IMR-90 (cell line): ENCODE measurements at regions not wholly inside any gene's neighbourhood (a gene's known extent, or its start where the extent isn't known, plus 50 kb on each side); places are given as distances from the start of the nearest gene placed in this dataset.

Experiments
- ATAC-seq: fragments of 200-7000 bp; cut with Tn5 transposase; 2 replicates; pipeline ENCODE4 v1.9.1; 2020; ENCODE audit warnings: low read depth, mild to moderate bottlenecking, moderate library complexity
- BruUV-seq: library from RNA; stranded (reverse); fragments of 400-500 nt; replicated peaks from 2 replicates; lab custom pipeline; 2021; lab: Mats Ljungman, UMichigan
- CTCF ChIA-PET: fragments of 300-600 bp; formaldehyde crosslinking; extraction: SDS; loops from one replicate; lab custom pipeline; 2021; ENCODE audit warnings: antibody characterized with exemption; lab: Yijun Ruan, JAX
- POLR2A ChIA-PET: fragments of 300-600 bp; sonication (Branson Sonifier 250); formaldehyde crosslinking; loops from one replicate; lab custom pipeline; 2022; ENCODE audit warnings: antibody characterized with exemption; ENCODE audit not compliant: unreplicated experiment; lab: Charles Lee
- DNase-seq: peaks from one replicate; pipeline ENCODE4 v3.0.0; 2013
- H2AFZ ChIP-seq: replicated peaks from 2 replicates; pipeline ENCODE3; 2013; ENCODE audit warnings: low read length, mild to moderate bottlenecking; ENCODE audit not compliant: poor library complexity
- H2AK5ac ChIP-seq: 2 replicates; pipeline ENCODE4 v1.6.1; 2013; ENCODE audit warnings: low read depth, low read length, inconsistent platforms
- H2AK9ac ChIP-seq: replicated peaks from 2 replicates; pipeline ENCODE3; 2013; ENCODE audit warnings: mild to moderate bottlenecking, low read depth, low read length, moderate library complexity; ENCODE audit not compliant: poor library complexity
- H2BK120ac ChIP-seq: 2 replicates; pipeline ENCODE4 v1.6.1; 2013; ENCODE audit warnings: low read depth, low read length, inconsistent platforms
- H2BK15ac ChIP-seq: 3 replicates; pipeline ENCODE4 v1.6.1; 2013; ENCODE audit warnings: low read depth, low read length, inconsistent platforms
- H2BK20ac ChIP-seq: 2 replicates; pipeline ENCODE4 v1.6.1; 2013; ENCODE audit warnings: low read depth, mild to moderate bottlenecking, inconsistent platforms, low read length, moderate library complexity
- H2BK5ac ChIP-seq: 2 replicates; pipeline ENCODE4 v1.6.1; 2013; ENCODE audit warnings: mild to moderate bottlenecking, low read depth, low read length, inconsistent platforms; ENCODE audit not compliant: poor library complexity, severe bottlenecking
- H3K14ac ChIP-seq: replicated peaks from 2 replicates; pipeline ENCODE4 v1.6.1; 2013; ENCODE audit warnings: low read depth, low read length, inconsistent platforms
- H3K18ac ChIP-seq: 2 replicates; pipeline ENCODE4 v1.6.1; 2013; ENCODE audit warnings: low read depth, low read length, control low read depth
- H3K23ac ChIP-seq: 2 replicates; pipeline ENCODE4 v1.6.1; 2013; ENCODE audit warnings: low read depth, low read length, inconsistent platforms
- H3K27ac ChIP-seq: 2 replicates; pipeline ENCODE4 v1.5.1; 2013; ENCODE audit warnings: mild to moderate bottlenecking, control low read depth, low read length; ENCODE audit not compliant: insufficient read depth
- H3K27me3 ChIP-seq: 2 replicates; pipeline ENCODE4 v1.6.1; 2013; ENCODE audit warnings: low read length; ENCODE audit not compliant: control insufficient read depth, insufficient read depth
- H3K36me3 ChIP-seq: 2 replicates; pipeline ENCODE4 v1.6.1; 2013; ENCODE audit warnings: low read length, mixed read lengths; ENCODE audit not compliant: control insufficient read depth, insufficient read depth
- H3K4ac ChIP-seq: 2 replicates; pipeline ENCODE4 v1.6.1; 2013; ENCODE audit warnings: low read depth, low read length, inconsistent platforms
- H3K4me1 ChIP-seq: 2 replicates; pipeline ENCODE4 v1.6.1; 2013; ENCODE audit warnings: low read length, mixed read lengths; ENCODE audit not compliant: control insufficient read depth, insufficient read depth
- H3K4me2 ChIP-seq: 2 replicates; pipeline ENCODE4 v1.6.1; 2013; ENCODE audit warnings: low read depth, mild to moderate bottlenecking, control low read depth, low read length, moderate library complexity
- H3K4me3 ChIP-seq: 2 replicates; pipeline ENCODE4 v1.5.1; 2013; ENCODE audit warnings: low read depth, mild to moderate bottlenecking, control low read depth, low read length, moderate library complexity; ENCODE audit not compliant: insufficient read depth
- H3K56ac ChIP-seq: 2 replicates; pipeline ENCODE4 v1.6.1; 2013; ENCODE audit warnings: low read length, inconsistent platforms; ENCODE audit not compliant: insufficient read depth; ENCODE audit errors: extremely low read depth
- H3K79me1 ChIP-seq, 2 experiments: 2 replicates each; pipeline ENCODE4 v1.6.1; 2013; ENCODE audit warnings: low read length in 2 of 2, inconsistent platforms in 1 of 2, low read depth in 1 of 2
- H3K9ac ChIP-seq: 2 replicates; pipeline ENCODE4 v1.6.1; 2013; ENCODE audit warnings: low read depth, low read length, control low read depth
- H3K9me1 ChIP-seq: 2 replicates; pipeline ENCODE4 v1.6.1; 2013; ENCODE audit warnings: low read length, inconsistent platforms; ENCODE audit not compliant: insufficient read depth
- H3K9me3 ChIP-seq: 2 replicates; pipeline ENCODE4 v1.6.1; 2013; ENCODE audit warnings: low read length; ENCODE audit not compliant: control insufficient read depth, insufficient read depth
- H4K20me1 ChIP-seq: 2 replicates; pipeline ENCODE4 v1.6.1; 2013; ENCODE audit warnings: low read length, inconsistent platforms; ENCODE audit not compliant: insufficient read depth
- H4K5ac ChIP-seq: 2 replicates; pipeline ENCODE4 v1.6.1; 2013; ENCODE audit warnings: mild to moderate bottlenecking, low read depth, low read length, control low read depth
- H4K8ac ChIP-seq, 2 experiments: 2 replicates each; pipeline ENCODE4 v1.6.1; 2013; ENCODE audit warnings: low read depth in 2 of 2, low read length in 2 of 2, control low read depth in 1 of 2, inconsistent platforms in 1 of 2
- H4K91ac ChIP-seq: 2 replicates; pipeline ENCODE4 v1.6.1; 2013; ENCODE audit warnings: low read depth, low read length, inconsistent platforms; ENCODE audit not compliant: insufficient read depth
- ELK1 ChIP-seq: fragments of 150-350 bp; IDR thresholded peaks from 2 replicates; pipeline ENCODE4 v1.6.1; 2016; ENCODE audit warnings: low read depth, mild to moderate bottlenecking, low read length, moderate library complexity, borderline replicate concordance
- MAFK ChIP-seq: IDR thresholded peaks from 2 replicates; pipeline ENCODE4 v1.6.1; 2012; ENCODE audit warnings: low read depth, low read length, improper control_type of control experiment
- dilution Hi-C: fragments of 300-500 bp; cut with HindIII; formaldehyde crosslinking; loops from one replicate; pipeline ENCODE4 v1.14.3; 2018; ENCODE audit warnings: low sequenced_read_pairs; ENCODE audit not compliant: unreplicated experiment
- in situ Hi-C: fragments of 300-500 bp; cut with MboI; formaldehyde crosslinking; loops from 3 replicates; pipeline ENCODE4 v1.14.3; 2019; ENCODE audit warnings: low sequenced_read_pairs, inconsistent platforms, mixed read lengths
- intact Hi-C: fragments of 100-400 bp; cut with micrococcal nuclease; formaldehyde crosslinking; loops from 2 replicates; pipeline ENCODE4 v1.10.0; 2022

GRCh38 chr2:83142934-83143333 lies 1316.1 kb downstream of the SUCLG1 start:
- no TSS peak for BruUV-seq
- Histone ChIP-seq H3K9me1 (no peaks in the 10 kb centered on the region), H4K20me1 (no peaks in the 10 kb centered on the region), H3K4me2 (no peak overlapping the region), H3K4ac (no peak overlapping the region), H2AK9ac (no peak overlapping the region), H2AFZ (no peak overlapping the region), H3K23ac (no peak overlapping the region), H4K8ac (no peak overlapping the region), H3K27me3 (no peaks in the 10 kb centered on the region), H3K9ac (no peak overlapping the region), H4K5ac (no peak overlapping the region), H3K4me3 (no peak overlapping the region), H2BK20ac (no peak overlapping the region), H3K36me3 (no peaks in the 10 kb centered on the region), H2BK15ac (no peak overlapping the region), H3K14ac (no peak overlapping the region), H3K79me1 (no peaks in the 10 kb centered on the region), H2BK5ac (no peak overlapping the region), H2BK120ac (no peak overlapping the region), H3K18ac (no peak overlapping the region), H2AK5ac (no peak overlapping the region), H3K4me1 (no peaks in the 10 kb centered on the region), H3K56ac (no peak overlapping the region), H3K27ac (no peak overlapping the region), H4K91ac (no peak overlapping the region), H3K9me3 (no peaks in the 10 kb centered on the region)
- POLR2A ChIA-PET: no interaction called here
- TF ChIP-seq ELK1: no peak
- peak; percentile 79 for TF ChIP-seq MAFK
- dilution Hi-C loops (no loop called here), in situ Hi-C loops (loop anchor here (25.0 kb wide), 1 partner anchor 94 kb away; no protein-coding TSS in a partner anchor), intact Hi-C loops (no loop called here)
- no peak for DNase-seq
- no peak for ATAC-seq
- CTCF ChIA-PET: no interaction called here
